Ascending aorta (tissue), 2 donors: ENCODE measurements at regions not wholly inside any gene's neighbourhood (a gene's known extent, or its start where the extent isn't known, plus 50 kb on each side); places are given as distances from the start of the nearest gene placed in this dataset.

ENCODE experiments used
- DNase-seq, 2 donors: peaks; one replicate each; pipeline ENCODE4 v3.0.0-alpha.2; 2019; ENCODE audit warnings: low spot score in 2 of 2
- H3K27ac ChIP-seq, 2 donors: fragments of 200-600 bp; sonication (generic); one replicate each; pipeline ENCODE4 v1.5.1; 2016 to 2017; ENCODE audit warnings: mild to moderate bottlenecking in 1 of 2
- H3K27me3 ChIP-seq: fragments of 200-600 bp; sonication (generic); one replicate; pipeline ENCODE4 v1.5.1; 2017
- H3K36me3 ChIP-seq, 2 donors: fragments of 200-600 bp; sonication (generic); one replicate each; pipeline ENCODE4 v1.5.1; 2016
- H3K4me1 ChIP-seq, 2 donors: fragments of 200-600 bp; sonication (generic); one replicate each; pipeline ENCODE4 v1.5.1; 2016 to 2017; ENCODE audit warnings: mild to moderate bottlenecking in 1 of 2
- H3K4me3 ChIP-seq, 2 donors: fragments of 200-600 bp; sonication (generic); one replicate each; pipeline ENCODE4 v1.5.1; 2016 to 2017; ENCODE audit warnings: mild to moderate bottlenecking in 1 of 2
- H3K9me3 ChIP-seq, 2 donors: fragments of 200-600 bp; sonication (generic); one replicate each; pipeline ENCODE4 v1.5.1; 2016
- CTCF ChIP-seq, 3 experiments: fragments of 200-600 bp in 2 of 3; fragments of 450-650 bp in 1 of 3; sonication (generic) in 2 of 3; IDR thresholded peaks; one replicate each; pipeline ENCODE4 v1.5.1; 2016 to 2019; ENCODE audit warnings: antibody characterized with exemption in 3 of 3, mild to moderate bottlenecking in 1 of 3, moderate library complexity in 1 of 3
- intact Hi-C: fragments of 100-400 bp; cut with DNase I; formaldehyde crosslinking; loops from one replicate; pipeline ENCODE4 v1.15.1; 2023

- no peak overlapping the region for H3K27ac ChIP-seq
- no peaks in the 10 kb centered on the region for H3K27me3 ChIP-seq
- intact Hi-C loops: no loop called here
- H3K4me3 ChIP-seq: no peak overlapping the region
- no peak for TF ChIP-seq CTCF (IDR thresholded peaks at IDR 0.05)
- H3K9me3 ChIP-seq: no peaks in the 10 kb centered on the region
- DNase-seq: no peak
- H3K36me3 ChIP-seq: no peaks in the 10 kb centered on the region
- H3K4me1 ChIP-seq: no peaks in the 10 kb centered on the region
Observed at GRCh38 chr3:18033581-18034108, 291.2 kb upstream of the TBC1D5 start.

GRCh38 chr3:18030371-18030870 is 288.0 kb upstream of the TBC1D5 start:
- H3K9me3 ChIP-seq: no peaks in the 10 kb centered on the region
- H3K27ac ChIP-seq: no peak overlapping the region
- intact Hi-C loops: no loop called here
- no peaks in the 10 kb centered on the region for H3K27me3 ChIP-seq
- H3K4me1 ChIP-seq: no peaks in the 10 kb centered on the region
- TF ChIP-seq CTCF (IDR thresholded peaks at IDR 0.05): no peak
- H3K36me3 ChIP-seq: no peaks in the 10 kb centered on the region
- H3K4me3 ChIP-seq: no peak overlapping the region
- DNase-seq: no peak

- no peaks in the 10 kb centered on the region for H3K36me3 ChIP-seq
- no peak for TF ChIP-seq CTCF (IDR thresholded peaks at IDR 0.05)
- no peaks in the 10 kb centered on the region for H3K27me3 ChIP-seq
- no peak overlapping the region for H3K4me3 ChIP-seq
- no peaks in the 10 kb centered on the region for H3K4me1 ChIP-seq
- DNase-seq: no peak
- H3K9me3 ChIP-seq: no peaks in the 10 kb centered on the region
- intact Hi-C loops: no loop called here
- H3K27ac ChIP-seq: no peak overlapping the region
Observed at GRCh38 chr3:18027161-18027939, 284.9 kb upstream of the TBC1D5 start.

GRCh38 chr3:18024715-18025114 is 282.3 kb upstream of the TBC1D5 start:
- TF ChIP-seq CTCF (IDR thresholded peaks at IDR 0.05): no peak
- Histone ChIP-seq H3K36me3 (no peaks in the 10 kb centered on the region), H3K27me3 (no peaks in the 10 kb centered on the region), H3K4me3 (no peak overlapping the region), H3K4me1 (no peaks in the 10 kb centered on the region), H3K27ac (no peak overlapping the region), H3K9me3 (no peaks in the 10 kb centered on the region)
- intact Hi-C loops: no loop called here
- no peak for DNase-seq

- no peak overlapping the region for H3K27ac ChIP-seq
- H3K27me3 ChIP-seq: no peaks in the 10 kb centered on the region
- no peaks in the 10 kb centered on the region for H3K4me1 ChIP-seq
- intact Hi-C loops: no loop called here
- no peak for TF ChIP-seq CTCF (IDR thresholded peaks at IDR 0.05)
- no peak overlapping the region for H3K4me3 ChIP-seq
- H3K36me3 ChIP-seq: no peaks in the 10 kb centered on the region
- no peaks in the 10 kb centered on the region for H3K9me3 ChIP-seq
- no peak for DNase-seq
Observed at GRCh38 chr3:18019161-18019495, 276.7 kb upstream of the TBC1D5 start.
